SK-N-MC (cell line): ENCODE measurements at regions not wholly inside any gene's neighbourhood (a gene's known extent, or its start where the extent isn't known, plus 50 kb on each side); places are given as distances from the start of the nearest gene placed in this dataset.

ENCODE experiments used
- EZH2 ChIP-seq: fragments of 200-600 bp; sonication (generic); IDR thresholded peaks from one replicate; pipeline ENCODE4 v1.6.1; 2017; ENCODE audit warnings: antibody characterized with exemption
- POLR2AphosphoS5 ChIP-seq: IDR thresholded peaks from 2 replicates; pipeline ENCODE4 v1.6.1; 2012; ENCODE audit warnings: mild to moderate bottlenecking, low read depth, low read length, borderline replicate concordance

DNA sequence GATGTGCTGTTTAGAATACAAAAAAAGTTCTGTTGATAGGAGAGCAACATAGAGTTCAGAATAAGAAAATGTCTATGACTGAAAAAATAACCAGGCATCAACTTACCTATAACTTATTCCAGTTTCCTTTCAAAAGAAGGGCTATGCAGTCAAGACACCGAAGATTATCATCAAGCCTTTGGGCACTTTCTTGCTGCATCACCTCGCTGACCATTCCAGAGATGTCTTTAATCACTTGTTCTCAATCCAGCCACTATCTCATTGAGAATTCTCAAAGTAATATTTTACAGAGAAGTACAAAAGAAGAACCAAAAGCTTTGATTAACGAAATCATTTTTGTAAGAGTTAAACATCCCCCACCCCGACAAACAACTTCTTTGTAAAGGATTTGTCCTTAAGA lies 198.3 kb upstream of the P2RY1 start:
- TF ChIP-seq POLR2AphosphoS5 (no peak), EZH2 (no peak)
